ENCODE measurements at regions not wholly inside any gene's neighbourhood (a gene's known extent, or its start where the extent isn't known, plus 50 kb on each side); places are given as distances from the start of the nearest gene placed in this dataset.

DNA sequence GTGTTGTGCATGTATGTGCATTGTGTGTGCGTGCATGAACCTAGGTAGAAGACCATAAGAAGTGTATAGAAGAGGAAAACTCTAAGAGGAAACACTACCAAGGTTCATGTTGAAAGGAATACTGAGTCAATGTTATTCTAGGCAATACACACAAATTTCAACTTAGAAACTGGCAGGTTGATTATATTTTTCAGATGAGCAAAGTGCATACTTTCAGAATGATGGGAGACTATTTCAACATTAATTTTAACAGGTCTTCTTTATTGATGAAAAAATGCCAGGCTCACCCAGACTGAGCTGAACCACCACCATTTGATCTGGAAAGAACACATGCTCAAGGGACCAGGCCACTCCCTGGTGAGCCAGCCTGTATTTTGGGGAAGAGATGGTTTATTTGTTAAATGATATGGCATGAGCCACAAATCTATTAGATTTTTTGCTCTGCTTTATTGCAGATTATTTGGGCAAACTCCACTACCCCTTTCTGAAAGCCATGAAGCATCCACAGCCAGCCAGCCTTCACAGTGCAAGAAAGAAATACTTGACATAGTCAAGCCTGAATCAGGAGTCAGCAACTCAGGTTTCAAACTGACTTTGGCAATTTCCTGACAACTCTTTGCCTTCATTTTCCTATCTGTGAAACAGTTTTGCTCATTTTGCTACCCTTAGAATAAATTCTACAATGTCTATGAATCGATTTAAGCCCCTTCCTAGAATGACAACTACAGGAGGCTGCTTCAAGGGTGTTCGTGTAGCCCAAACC lies 368.9 kb downstream of the COG6 start:
- peak overlapping the region in 1 of 7 donors; percentile 5 for H3K27ac Mint-ChIP-seq
- H3K79me2 ChIP-seq (ENCODE audit: insufficient read depth, low read length), result no peaks in the 10 kb centered on the region
- no peak overlapping the region for H3K4me2 ChIP-seq (replicated peaks; ENCODE audit: extremely low read depth, low read length, poor library complexity, severe bottlenecking)

More for the DNA sequence above, 368.9 kb downstream of the COG6 start:
- H2AFZ ChIP-seq (ENCODE audit: insufficient read depth, low read depth, low read length, poor library complexity, severe bottlenecking), result no peak overlapping the region
- H3K9me3 ChIP-seq (replicated peaks in 1 of 2; ENCODE audit: control insufficient read depth in 1 of 2, insufficient read depth in 1 of 2, low read length in 2 of 2), result no peaks in the 10 kb centered on the region
- no peaks in the 10 kb centered on the region for H3K4me1 Mint-ChIP-seq
- H3K27me3 ChIP-seq (ENCODE audit: control insufficient read depth in 2 of 2, insufficient read depth in 2 of 2, low read length in 2 of 2), result no peaks in the 10 kb centered on the region
- no peak overlapping the region for H3K4me3 ChIP-seq (replicated peaks in 1 of 3; ENCODE audit: low read depth in 2 of 3, low read length in 3 of 3)
- no peaks in the 10 kb centered on the region for H3K4me1 ChIP-seq (ENCODE audit: control insufficient read depth in 1 of 2, insufficient read depth in 2 of 2, low read length in 2 of 2)
- TF ChIP-seq CTCF (IDR thresholded peaks at IDR 0.05), result no peak
- no peak overlapping the region for H3K4me3 Mint-ChIP-seq
- no peaks in the 10 kb centered on the region for H4K20me1 ChIP-seq (ENCODE audit: insufficient read depth, low read length)
- H3K27me3 Mint-ChIP-seq (ENCODE audit: low read depth in 3 of 3), result no peaks in the 10 kb centered on the region
- no peaks in the 10 kb centered on the region for H3K36me3 Mint-ChIP-seq
- 100% methylated on average over 2 of the region's 3 CpGs for WGBS (ENCODE audit: insufficient coverage)
- no peak overlapping the region for H3K9ac ChIP-seq (ENCODE audit: insufficient read depth, low read length, poor library complexity, severe bottlenecking)
- H3K9me3 Mint-ChIP-seq, result peaks cover 0 to 5% (median 0%) of the 10 kb centered on the region in 7 donors
- intact Hi-C loops (cut with micrococcal nuclease), result no loop called here
- no peak overlapping the region for H3K27ac ChIP-seq (ENCODE audit: low read depth in 1 of 2, low read length in 2 of 2)
- no peaks in the 10 kb centered on the region for H3K36me3 ChIP-seq (replicated peaks in 1 of 2; ENCODE audit: control insufficient read depth in 1 of 2, insufficient read depth in 2 of 2, low read length in 2 of 2)
- no peak for DNase-seq
